ENCODE measurements at regions not wholly inside any gene's neighbourhood (a gene's known extent, or its start where the extent isn't known, plus 50 kb on each side); places are given as distances from the start of the nearest gene placed in this dataset.

- H3K4me3 ChIP-seq (ENCODE audit: low read depth, low read length), result no peak overlapping the region
- in situ Hi-C loops (cut with HindIII; ENCODE audit: low sequenced_read_pairs), result no loop called here
- no peak for DNase-seq (ENCODE audit: low read depth, low spot score)
- no peak for TF ChIP-seq CTCF (IDR thresholded peaks at IDR 0.05; ENCODE audit: low read depth, low read length)
Measured at GRCh38 chr5:133877351-133878235, 90.8 kb downstream of the C5orf15 start.

- no peak for DNase-seq (ENCODE audit: low read depth, low spot score)
- no peak for TF ChIP-seq CTCF (IDR thresholded peaks at IDR 0.05; ENCODE audit: low read depth, low read length)
- H3K4me3 ChIP-seq (ENCODE audit: low read depth, low read length), result no peak overlapping the region
- in situ Hi-C loops (cut with HindIII; ENCODE audit: low sequenced_read_pairs), result no loop called here
Measured at GRCh38 chr5:133876266-133876665, 92.2 kb downstream of the C5orf15 start.

GRCh38 chr5:133875179-133875578 lies 93.2 kb downstream of the C5orf15 start:
- DNase-seq (ENCODE audit: low read depth, low spot score), result no peak
- TF ChIP-seq CTCF (IDR thresholded peaks at IDR 0.05; ENCODE audit: low read depth, low read length), result no peak
- in situ Hi-C loops (cut with HindIII; ENCODE audit: low sequenced_read_pairs), result no loop called here
- H3K4me3 ChIP-seq (ENCODE audit: low read depth, low read length), result no peak overlapping the region

GRCh38 chr5:133873449-133873848 lies 95.0 kb downstream of the C5orf15 start:
- no peak overlapping the region for H3K4me3 ChIP-seq (ENCODE audit: low read depth, low read length)
- in situ Hi-C loops (cut with HindIII; ENCODE audit: low sequenced_read_pairs), result no loop called here
- peak; percentile 18 for DNase-seq (ENCODE audit: low read depth, low spot score)
- TF ChIP-seq CTCF (IDR thresholded peaks at IDR 0.05; ENCODE audit: low read depth, low read length), result no peak

- DNase-seq (ENCODE audit: low read depth, low spot score), result peak; percentile 85
- TF ChIP-seq CTCF (IDR thresholded peaks at IDR 0.05; ENCODE audit: low read depth, low read length), result no peak
- in situ Hi-C loops (cut with HindIII; ENCODE audit: low sequenced_read_pairs), result no loop called here
- H3K4me3 ChIP-seq (ENCODE audit: low read depth, low read length), result no peak overlapping the region
Measured at GRCh38 chr5:133870661-133871060, 97.8 kb downstream of the C5orf15 start.

- H3K4me3 ChIP-seq (ENCODE audit: low read depth, low read length), result no peak overlapping the region
- in situ Hi-C loops (cut with HindIII; ENCODE audit: low sequenced_read_pairs), result no loop called here
- no peak for TF ChIP-seq CTCF (IDR thresholded peaks at IDR 0.05; ENCODE audit: low read depth, low read length)
- DNase-seq (ENCODE audit: low read depth, low spot score), result no peak
Measured at GRCh38 chr5:133869519-133870335, 98.7 kb downstream of the C5orf15 start.
